Ishikawa (cell line): ENCODE measurements at regions not wholly inside any gene's neighbourhood (a gene's known extent, or its start where the extent isn't known, plus 50 kb on each side); places are given as distances from the start of the nearest gene placed in this dataset.

ENCODE experiments used
- CEBPB ChIP-seq: IDR thresholded peaks from 2 replicates; pipeline ENCODE4 v1.6.1; 2012
- CREB1 ChIP-seq: IDR thresholded peaks from 2 replicates; pipeline ENCODE4 v1.6.1; 2012; ENCODE audit warnings: low read depth
- EGR1 ChIP-seq: IDR thresholded peaks from 2 replicates; pipeline ENCODE4 v1.6.1; 2012
- EP300 ChIP-seq: IDR thresholded peaks from 2 replicates; pipeline ENCODE4 v1.6.1; 2012; ENCODE audit warnings: borderline replicate concordance
- FOXM1 ChIP-seq: IDR thresholded peaks from 2 replicates; pipeline ENCODE4 v1.6.1; 2012; ENCODE audit warnings: low read depth, borderline replicate concordance
- MAX ChIP-seq: IDR thresholded peaks from 2 replicates; pipeline ENCODE4 v1.6.1; 2012
- NFIC ChIP-seq: IDR thresholded peaks from 2 replicates; pipeline ENCODE4 v1.6.1; 2012
- RAD21 ChIP-seq: IDR thresholded peaks from 2 replicates; pipeline ENCODE4 v1.6.1; 2012; ENCODE audit warnings: low read depth
- REST ChIP-seq: IDR thresholded peaks from 2 replicates; pipeline ENCODE4 v1.6.1; 2012; ENCODE audit warnings: low read depth, mild to moderate bottlenecking
- TAF1 ChIP-seq: IDR thresholded peaks from 2 replicates; pipeline ENCODE4 v1.6.1; 2012; ENCODE audit warnings: low read depth, mild to moderate bottlenecking
- TEAD4 ChIP-seq: IDR thresholded peaks from 2 replicates; pipeline ENCODE4 v1.6.1; 2012
- YY1 ChIP-seq: IDR thresholded peaks from 2 replicates; pipeline ENCODE4 v1.6.1; 2012; ENCODE audit warnings: low read depth
- ZBTB7A ChIP-seq: IDR thresholded peaks from 2 replicates; pipeline ENCODE4 v1.6.1; 2012; ENCODE audit warnings: low read depth

- TF ChIP-seq REST, result no peak
- TF ChIP-seq EP300, result no peak
- TF ChIP-seq RAD21, result no peak
- no peak for TF ChIP-seq YY1
- no peak for TF ChIP-seq MAX
- TF ChIP-seq EGR1, result no peak
- no peak for TF ChIP-seq CEBPB
- no peak for TF ChIP-seq ZBTB7A
- no peak for TF ChIP-seq TEAD4
- no peak for TF ChIP-seq NFIC
- TF ChIP-seq FOXM1, result no peak
- no peak for TF ChIP-seq CREB1
- TF ChIP-seq TAF1, result no peak
These were observed 58.9 kb upstream of the LYZL2 start for GRCh38 chr10:30688456-30688855.
